GM19455 (cell line): ENCODE measurements at regions not wholly inside any gene's neighbourhood (a gene's known extent, or its start where the extent isn't known, plus 50 kb on each side); places are given as distances from the start of the nearest gene placed in this dataset.

ENCODE experiments used
- ATAC-seq: cut with Tn5 transposase; IDR thresholded peaks from one replicate; pipeline ENCODE4 v1.9.1; 2021; ENCODE audit not compliant: unreplicated experiment

DNA sequence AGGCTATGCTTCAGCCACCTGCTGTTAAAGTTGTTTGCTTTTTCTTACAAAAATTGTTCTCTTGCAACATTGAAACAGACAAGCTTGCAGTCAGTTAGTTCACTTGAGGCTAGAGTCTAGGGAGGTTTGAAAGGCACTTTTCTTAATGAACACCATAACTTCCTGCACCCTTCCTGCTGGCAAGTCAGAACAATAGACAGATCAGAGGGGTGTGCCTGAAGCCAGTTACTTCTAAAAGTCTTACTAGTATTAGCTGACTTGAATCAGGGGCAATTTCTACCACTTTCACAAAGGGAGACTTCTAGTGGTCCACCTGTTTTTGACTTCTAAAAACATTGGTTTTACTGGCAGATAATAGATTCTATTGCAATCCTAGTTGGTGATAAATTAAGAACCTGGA is 367.4 kb upstream of the CDH20 start:
- no peak for ATAC-seq

GRCh38 chr18:60966876-60967275 is 366.4 kb upstream of the CDH20 start:
- ATAC-seq = no peak

DNA sequence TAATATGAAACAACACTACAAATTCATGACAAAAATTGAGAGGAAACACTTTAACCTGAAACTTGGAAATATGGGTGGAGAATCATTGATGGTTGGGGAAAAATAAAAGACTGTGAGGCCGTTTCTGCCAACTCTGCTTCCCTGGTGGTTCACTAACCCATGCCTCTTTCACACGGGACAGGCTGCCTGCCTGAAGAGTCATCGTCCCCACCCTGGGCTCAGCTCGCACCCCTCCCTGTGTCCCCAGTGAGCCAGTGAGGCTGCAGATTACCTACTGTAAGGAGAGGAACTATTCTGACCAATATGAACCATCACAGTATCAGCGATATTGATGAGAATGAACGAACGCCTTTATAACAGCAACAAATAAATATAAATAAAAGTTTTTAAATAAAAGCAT is 357.8 kb upstream of the CDH20 start:
- ATAC-seq = no peak

- no peak for ATAC-seq
Observed at GRCh38 chr18:60976976-60977375, 356.3 kb upstream of the CDH20 start.

- no peak for ATAC-seq
Observed at GRCh38 chr18:60978338-60978737, 354.9 kb upstream of the CDH20 start.

DNA sequence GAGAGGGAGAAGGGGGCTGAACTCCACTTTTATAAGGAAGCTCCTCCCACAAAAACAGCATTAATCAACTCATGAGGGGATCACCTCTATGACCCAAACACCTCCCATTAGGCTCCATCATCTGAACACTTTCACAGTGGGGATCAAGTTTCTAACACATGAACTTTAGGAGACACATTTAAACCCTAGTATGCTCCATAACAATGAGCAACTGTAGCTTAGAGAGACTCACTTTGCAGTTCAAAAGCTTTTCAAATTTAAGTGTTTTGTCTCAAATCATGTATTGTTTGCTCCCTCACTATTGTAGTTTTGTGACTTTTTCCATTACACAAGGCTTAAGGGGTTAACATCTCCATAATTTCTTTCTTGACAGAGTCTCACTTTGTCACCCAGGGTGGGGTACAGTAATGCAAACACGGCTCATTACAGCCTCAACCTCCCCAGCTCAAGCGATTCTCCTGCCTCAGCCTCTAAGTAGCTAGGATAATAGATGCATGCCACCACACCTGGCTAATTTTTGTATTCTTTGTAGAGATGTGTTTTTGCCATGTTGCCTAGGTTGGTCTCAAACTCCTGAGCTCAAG is 352.7 kb upstream of the CDH20 start:
- ATAC-seq = no peak

DNA sequence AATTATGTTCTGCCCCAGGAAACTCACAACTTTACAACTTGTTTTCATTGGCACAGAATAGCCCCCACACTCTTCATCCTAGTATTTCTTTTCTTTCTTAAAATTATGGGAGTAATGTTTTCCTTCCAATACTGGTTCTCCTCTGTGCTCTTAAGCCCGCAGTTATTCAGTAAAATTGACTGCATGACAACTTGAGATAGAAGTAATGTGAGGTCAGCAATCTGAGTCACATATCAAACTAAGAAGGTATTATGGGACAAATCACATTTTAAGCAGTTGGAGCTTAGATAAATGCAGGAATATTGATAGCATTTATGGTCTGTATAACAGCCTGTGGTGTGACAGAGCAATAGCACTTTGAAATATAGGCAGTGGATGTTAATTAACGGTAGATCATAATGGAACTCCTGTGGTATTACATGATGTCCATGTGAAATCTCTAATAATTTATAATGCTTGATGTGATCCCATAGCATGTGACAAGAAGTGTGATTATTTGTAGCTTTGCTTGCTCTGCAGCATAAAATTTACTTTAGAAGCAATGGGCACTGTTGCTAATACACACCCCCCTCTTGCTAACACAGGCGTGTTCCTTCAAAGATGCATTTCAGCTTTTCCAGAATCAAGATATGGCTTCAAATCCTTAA is 351.4 kb upstream of the CDH20 start:
- no peak for ATAC-seq

- ATAC-seq = no peak
Observed at GRCh38 chr18:60982329-60982695, 350.9 kb upstream of the CDH20 start.

DNA sequence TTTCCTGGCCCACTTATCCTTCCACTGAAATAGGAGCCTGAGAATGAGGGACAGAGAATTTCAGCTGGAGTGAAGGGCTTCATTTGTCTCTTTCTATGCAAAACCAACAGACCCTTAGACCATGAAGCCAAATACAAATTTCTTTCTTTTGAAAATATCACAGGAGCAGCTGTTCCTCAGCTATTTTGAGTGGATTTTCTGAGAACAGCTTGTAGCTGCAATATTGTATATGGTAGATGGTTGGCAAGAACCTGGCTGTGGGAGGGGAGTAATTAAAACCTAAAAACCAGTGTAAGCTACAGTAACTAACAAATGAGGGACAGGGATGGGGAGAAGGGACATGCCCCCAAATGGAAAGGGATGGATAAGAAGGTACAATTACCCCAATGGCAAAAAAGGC is 350.3 kb upstream of the CDH20 start:
- no peak for ATAC-seq

DNA sequence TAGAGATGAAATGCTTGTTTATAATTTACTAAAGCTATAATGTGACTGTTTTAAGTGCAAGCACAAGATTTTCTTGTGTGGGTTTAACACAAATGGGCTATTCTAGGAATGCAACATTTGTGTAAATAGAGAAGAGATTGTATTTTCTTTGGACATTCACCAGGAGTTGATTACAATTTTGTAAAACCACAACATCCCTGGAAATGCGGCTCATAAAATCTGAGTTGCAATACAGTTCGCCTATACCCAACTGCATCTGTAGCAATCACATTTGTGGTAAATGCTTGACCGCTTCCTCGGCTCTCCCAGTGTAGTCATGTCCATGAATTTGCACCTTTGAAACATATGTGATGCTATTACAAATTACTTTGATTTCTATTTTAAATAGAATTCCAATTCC is 348.7 kb upstream of the CDH20 start:
- ATAC-seq = no peak

DNA sequence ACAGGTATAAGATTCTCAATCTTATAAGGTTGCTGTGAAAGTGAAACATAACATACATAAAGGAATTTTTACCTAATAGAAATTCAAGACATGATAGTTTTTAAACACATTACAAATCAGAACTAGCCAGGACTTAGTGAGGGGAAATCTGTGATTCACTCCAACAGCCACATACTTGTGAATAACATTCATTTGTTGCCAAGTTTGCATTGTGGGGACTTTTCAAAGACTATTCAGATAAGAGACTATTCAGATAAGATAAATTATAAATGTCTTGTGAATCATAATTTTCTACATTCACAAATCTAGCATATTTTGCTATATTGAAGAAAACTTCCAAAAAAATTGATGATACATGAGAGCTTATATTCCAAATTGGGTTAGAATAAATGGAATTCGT is 345.3 kb upstream of the CDH20 start:
- no peak for ATAC-seq

- no peak for ATAC-seq
Observed at GRCh38 chr18:60996326-60996725, 336.9 kb upstream of the CDH20 start.

- ATAC-seq = no peak
Observed at GRCh38 chr18:60996822-60997221, 336.4 kb upstream of the CDH20 start.

DNA sequence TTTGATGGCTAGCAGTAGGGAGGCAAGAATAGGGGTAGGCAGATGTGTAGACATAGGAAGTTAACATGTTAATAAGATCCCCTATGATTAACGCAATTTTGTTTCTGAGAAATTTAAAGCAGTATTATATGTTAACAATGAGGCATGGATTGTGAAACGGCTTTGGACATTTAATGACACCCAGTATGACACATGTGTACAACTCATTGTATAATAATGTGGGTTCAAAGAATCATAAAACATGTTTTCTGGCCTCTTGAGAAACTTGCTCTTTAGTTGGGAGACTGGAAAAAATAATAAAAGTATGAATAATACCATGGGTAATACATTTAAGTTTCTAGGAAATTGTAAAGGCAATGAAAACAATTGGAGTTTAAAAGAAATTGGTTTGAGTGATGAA is 332.1 kb upstream of the CDH20 start:
- ATAC-seq = no peak

DNA sequence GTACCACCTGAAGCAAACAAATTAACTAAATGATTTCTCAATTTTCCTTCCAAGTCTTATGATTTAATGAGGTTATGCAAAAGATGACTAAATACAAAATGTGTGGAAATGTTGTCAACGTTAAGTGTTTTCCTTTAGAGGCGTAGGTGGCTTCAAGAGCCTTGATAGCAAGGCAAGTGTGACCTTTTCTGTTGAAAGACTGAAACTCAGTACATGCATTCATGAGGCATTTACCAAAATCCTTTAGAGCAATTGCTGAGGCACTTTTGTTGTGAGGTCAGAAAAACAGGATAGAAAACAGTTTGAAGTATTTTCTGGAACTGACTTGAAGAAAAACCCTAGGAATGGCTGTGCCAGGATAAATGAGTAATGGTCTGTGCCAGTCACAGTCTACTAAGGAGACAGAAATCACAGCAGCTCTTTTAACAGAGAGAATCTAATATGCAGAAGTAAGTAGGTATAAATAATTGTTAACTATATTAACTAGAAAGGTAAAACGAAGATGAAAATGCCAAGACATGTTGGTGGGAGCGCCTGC is 326.5 kb upstream of the CDH20 start:
- ATAC-seq = no peak

- no peak for ATAC-seq
Observed at GRCh38 chr18:61019338-61020301, 313.6 kb upstream of the CDH20 start.

DNA sequence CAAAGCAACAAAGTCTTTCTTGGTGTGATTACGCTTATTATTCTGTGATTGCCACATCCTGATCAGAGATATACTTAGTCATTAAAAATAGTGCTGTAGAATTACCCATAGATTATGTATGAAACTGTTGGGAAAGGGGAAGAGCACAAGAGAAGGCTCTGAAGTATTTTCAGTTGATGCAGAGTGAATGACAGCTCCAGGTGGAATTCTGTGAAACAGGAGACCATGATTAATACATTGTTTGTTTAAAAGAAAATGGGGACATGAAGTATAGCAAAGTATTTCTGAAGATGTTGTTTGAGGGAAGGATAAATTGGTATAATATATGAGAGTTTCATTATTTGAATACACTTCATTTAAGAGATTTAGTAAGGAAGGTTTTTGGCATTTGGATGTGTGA is 307.6 kb upstream of the CDH20 start:
- ATAC-seq = no peak

- no peak for ATAC-seq
Observed at GRCh38 chr18:61031626-61032025, 301.6 kb upstream of the CDH20 start.

DNA sequence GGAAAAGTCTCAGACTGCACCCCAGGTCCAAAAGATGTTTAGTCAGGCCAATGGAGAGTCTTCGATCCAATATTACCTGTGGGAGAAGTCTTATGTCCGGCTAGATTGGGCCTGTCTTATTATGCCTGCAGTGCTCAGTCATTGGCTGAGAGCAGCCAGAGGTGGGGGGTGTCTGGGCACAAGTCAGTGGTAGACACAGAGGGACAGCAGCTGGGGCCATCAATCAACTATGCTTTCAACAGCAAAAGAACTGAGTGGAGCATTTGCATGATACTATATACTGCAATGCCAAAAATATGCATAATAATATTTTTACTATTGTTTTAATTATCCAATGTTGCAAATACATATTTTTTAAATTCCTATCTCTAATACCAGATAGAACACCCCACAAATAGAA is 298.6 kb upstream of the CDH20 start:
- no peak for ATAC-seq

GRCh38 chr18:61039251-61039650 is 294.0 kb upstream of the CDH20 start:
- no peak for ATAC-seq

DNA sequence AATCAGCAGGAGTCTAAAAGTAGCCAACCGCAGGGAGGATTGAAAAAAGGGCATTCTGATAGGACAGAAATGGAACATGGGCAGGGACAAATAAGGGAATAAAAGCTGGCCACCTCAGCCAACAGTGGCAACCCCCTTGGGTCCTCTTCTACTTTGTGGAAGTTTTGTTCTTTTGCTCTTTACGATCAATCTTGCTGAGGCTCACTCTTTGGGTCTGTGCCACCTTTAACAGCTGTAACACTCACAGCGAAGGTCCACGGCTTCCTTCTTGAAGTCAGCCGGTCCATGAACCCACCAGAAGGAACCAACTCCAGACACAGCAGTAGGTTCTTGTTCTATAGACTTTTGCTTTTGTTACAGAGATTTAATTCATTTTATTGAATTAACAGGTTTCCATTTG is 285.4 kb upstream of the CDH20 start:
- no peak for ATAC-seq

DNA sequence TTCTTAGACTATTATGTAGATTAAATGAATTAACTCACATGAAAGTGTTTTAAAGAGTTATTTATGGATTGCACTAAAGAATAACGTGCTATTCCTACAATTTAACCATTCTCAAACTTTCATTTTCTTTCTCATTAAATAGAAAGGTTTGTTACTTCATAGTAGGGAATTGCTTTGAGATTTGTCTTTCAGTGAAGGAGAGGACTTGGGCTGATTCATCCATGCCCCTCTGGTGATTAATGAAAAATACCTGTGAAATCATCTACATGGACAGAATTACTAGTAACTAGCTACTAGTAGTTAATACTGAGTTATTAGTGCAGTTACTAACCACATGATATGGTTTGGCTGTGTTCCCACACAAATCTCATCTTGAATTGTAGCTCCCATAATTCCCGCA is 275.8 kb upstream of the CDH20 start:
- ATAC-seq = no peak
